Epithelial cell of proximal tubule (primary cell): ENCODE measurements at regions not wholly inside any gene's neighbourhood (a gene's known extent, or its start where the extent isn't known, plus 50 kb on each side); places are given as distances from the start of the nearest gene placed in this dataset.
"Not testable (repeated sequence)": the region's sequence is repeated elsewhere in the genome, so short reads cannot be mapped to it uniquely, and the experiment has no call there.

Experiments used
- DNase-seq: peaks from one replicate; pipeline ENCODE4 v3.0.0-alpha.2; 2011; ENCODE audit warnings: low read depth
- H3K4me3 ChIP-seq: 2 replicates; pipeline ENCODE4 v1.5.1; 2011; ENCODE audit warnings: low read depth, mild to moderate bottlenecking, low read length
- TF ChIP-seq, protein P1 (sequence below): conservative IDR thresholded peaks from 2 replicates; pipeline ENCODE4 v1.5.1; 2012; ENCODE audit warnings: low read depth, mild to moderate bottlenecking, low read length

DNA sequence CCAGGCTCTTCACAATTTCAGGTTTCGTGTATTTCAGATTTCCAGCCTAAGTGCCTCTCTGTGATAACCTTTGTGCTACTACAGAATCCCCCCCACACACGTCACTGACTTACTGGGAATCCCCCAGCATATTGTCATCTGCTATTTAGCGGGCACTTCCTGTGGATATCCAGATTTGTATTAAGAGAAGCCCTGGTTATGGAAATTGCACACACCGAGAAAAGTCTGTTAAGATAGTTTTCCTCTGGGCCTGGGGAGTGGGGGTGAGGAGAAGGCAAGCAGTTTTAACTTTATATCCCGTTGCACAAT is 269.9 kb downstream of the MED10 start:
- TF ChIP-seq, protein P1, sequence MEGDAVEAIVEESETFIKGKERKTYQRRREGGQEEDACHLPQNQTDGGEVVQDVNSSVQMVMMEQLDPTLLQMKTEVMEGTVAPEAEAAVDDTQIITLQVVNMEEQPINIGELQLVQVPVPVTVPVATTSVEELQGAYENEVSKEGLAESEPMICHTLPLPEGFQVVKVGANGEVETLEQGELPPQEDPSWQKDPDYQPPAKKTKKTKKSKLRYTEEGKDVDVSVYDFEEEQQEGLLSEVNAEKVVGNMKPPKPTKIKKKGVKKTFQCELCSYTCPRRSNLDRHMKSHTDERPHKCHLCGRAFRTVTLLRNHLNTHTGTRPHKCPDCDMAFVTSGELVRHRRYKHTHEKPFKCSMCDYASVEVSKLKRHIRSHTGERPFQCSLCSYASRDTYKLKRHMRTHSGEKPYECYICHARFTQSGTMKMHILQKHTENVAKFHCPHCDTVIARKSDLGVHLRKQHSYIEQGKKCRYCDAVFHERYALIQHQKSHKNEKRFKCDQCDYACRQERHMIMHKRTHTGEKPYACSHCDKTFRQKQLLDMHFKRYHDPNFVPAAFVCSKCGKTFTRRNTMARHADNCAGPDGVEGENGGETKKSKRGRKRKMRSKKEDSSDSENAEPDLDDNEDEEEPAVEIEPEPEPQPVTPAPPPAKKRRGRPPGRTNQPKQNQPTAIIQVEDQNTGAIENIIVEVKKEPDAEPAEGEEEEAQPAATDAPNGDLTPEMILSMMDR, result no peak
- no peak for DNase-seq
- no peak overlapping the region for H3K4me3 ChIP-seq

DNA sequence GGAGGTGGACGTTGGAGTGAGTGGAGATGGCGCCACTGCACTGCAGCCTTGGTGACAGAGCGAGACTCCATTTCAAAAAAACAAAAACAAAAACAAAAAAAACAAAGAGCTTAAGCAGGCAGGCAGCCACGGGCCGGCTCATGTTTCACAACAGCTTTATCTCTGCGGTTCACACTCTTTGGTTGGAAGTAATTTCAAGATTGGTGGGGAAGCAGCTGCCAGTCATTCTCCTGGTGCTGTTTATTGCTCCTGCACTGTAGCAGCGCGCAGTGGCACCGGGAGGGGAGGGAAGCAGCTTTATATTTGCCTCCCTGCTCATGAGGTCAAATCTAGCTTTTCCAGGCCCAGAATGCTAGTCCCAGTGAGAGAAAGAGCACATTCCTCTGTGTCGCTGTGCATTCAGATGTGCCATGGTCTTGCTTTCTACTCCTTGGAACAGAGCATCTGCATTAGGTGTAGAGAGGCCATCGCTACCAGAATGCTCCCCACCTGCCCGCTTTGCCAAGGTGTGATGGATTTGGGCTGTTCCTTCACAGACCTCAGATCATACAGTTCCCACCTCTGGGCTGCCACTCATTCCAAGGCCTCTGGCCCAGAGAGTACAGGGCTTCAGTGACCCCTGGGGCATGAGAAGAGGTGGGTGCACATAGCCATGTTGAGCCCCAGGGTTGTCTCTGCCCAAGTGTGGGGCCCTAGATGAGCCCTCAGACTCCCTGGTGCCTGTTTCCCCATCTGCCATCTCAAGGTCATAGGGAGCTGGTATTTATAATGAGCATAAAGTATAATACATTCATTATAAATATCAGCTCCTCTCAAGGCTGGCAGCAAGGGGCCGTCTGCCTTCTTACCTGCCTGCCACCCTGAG is 270.4 kb downstream of the MED10 start:
- H3K4me3 ChIP-seq, result no peak overlapping the region
- no peak for DNase-seq
- TF ChIP-seq, protein P1, result no peak

DNA sequence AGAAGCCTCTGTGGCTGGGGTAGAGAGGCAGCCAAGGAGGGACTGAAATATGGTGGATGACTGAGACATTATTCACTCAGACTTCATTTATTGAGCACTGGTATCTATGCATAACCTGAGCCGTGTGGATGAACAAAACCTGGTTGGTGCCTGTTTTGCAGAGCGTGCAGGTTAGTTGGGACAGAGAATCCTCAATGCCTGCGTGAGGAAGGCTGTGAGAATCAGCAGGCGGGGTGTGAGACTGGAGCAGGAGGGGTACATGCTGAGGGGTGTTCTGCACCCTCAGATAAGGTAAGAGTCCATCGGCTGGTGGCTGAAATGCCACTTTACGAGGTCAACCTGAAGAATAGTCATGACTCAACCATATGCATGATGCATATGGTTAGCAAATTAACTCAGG is 271.6 kb downstream of the MED10 start:
- H3K4me3 ChIP-seq, result no peak overlapping the region
- no peak for DNase-seq
- TF ChIP-seq, protein P1, result no peak

DNA sequence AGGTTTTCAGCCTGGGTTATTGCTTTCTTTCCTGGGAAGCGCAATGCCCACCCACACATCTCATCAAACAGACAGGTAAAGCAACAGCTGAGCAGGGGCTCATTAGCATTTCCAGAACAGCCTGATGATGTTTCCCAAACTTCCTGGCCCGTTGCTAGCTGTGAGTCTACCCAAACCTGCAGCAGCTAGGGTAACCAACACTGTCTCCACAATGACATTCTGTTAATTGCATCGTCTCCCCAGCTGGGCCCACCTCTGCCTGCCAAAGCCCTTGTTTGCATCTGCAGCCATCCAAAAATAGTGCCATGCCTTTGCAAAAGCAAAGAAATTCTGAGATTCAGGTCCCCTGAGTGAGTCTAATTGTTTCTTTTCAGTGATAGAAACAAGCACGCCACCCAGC is 273.0 kb downstream of the MED10 start:
- DNase-seq, result no peak
- H3K4me3 ChIP-seq, result no peak overlapping the region
- TF ChIP-seq, protein P1, result no peak

DNA sequence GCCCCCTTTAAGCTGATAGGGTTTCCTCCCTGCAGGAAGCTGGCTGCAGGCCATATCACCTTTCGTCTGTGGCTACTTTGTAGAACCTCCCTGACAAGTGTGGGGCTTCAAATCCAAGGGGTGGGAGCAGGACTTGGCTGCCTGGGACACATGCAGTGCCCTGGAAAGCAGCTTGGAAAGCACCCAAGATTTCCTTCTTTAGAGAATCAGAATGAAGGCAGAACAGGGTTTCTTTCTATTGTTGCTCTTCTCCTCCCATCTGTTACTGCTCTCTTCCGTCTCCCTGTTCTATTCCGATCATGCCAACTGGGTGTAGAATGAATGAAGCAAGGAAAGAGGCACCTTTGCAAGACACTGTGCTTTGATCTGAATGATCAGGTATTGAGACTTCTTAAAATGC is 282.2 kb downstream of the MED10 start:
- DNase-seq, result no peak
- TF ChIP-seq, protein P1, result no peak
- H3K4me3 ChIP-seq, result no peak overlapping the region

DNA sequence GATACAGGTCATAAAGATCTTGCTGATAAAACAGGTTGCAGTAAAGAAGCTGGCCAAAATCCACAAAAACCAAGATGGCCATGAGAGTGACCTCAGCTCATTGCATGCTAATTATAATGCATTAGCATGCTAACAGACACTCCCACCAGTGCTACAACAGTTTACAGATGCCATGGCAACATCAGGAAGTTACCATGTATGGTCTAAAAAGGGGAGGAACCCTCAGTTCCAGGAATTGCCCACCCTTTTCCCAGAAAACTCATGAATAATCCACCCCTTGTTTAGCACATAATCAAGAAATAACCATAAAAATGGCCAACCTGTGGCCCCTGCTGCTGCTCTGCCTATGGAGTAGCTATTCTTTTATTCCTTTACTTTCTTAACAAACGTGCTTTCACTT is 284.2 kb downstream of the MED10 start:
- not testable (repeated sequence) for H3K4me3 ChIP-seq, DNase-seq

DNA sequence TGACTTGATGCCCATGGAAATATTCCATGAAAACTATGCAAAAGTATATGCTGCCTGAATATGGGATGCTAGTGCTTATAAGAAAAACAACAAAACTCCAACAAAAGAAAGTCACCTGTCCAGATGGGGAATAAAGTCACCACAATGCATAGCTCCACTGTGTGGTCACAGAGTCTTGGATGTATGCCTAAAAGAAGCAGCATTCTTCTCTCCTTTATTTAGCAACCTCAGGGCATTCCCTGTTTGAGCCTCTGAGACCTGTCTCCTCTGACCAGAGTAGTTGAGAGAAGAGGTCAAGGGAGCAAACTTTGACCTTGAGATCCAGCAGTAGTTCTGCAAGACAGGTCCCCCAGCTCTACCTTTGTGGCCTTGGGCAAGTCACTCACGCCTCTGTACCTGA is 287.5 kb downstream of the MED10 start:
- TF ChIP-seq, protein P1, result no peak
- no peak overlapping the region for H3K4me3 ChIP-seq
- no peak for DNase-seq
